ENCODE measurements at regions not wholly inside any gene's neighbourhood (a gene's known extent, or its start where the extent isn't known, plus 50 kb on each side); places are given as distances from the start of the nearest gene placed in this dataset.
"Not testable (repeated sequence)": the region's sequence is repeated elsewhere in the genome, so short reads cannot be mapped to it uniquely, and the experiment has no call there.

- no peak for DNase-seq (ENCODE audit: low spot score)
Measured at GRCh38 chr1:98287626-98288025, 366.8 kb upstream of the DPYD start.

DNA sequence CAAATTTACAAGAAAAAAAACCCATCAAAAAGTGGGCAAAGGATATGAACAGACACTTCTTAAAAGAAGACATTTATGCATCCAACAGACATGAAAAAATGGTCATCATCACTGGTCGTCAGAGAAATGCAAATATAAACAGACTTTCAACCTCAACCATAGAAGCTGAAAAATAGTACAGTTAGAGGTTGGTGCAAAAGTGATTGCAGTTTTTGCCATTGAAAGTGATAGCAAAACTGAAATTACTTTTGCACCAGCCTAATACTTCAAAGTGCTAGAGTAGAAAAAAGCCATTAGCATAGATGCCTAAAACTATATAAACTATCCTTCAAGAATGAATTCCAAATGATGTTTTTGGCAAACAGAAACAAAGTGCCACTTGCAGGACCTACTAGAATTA is 365.8 kb upstream of the DPYD start:
- DNase-seq (ENCODE audit: low spot score), result no peak

- not testable (repeated sequence) for DNase-seq (ENCODE audit: low spot score)
Measured at GRCh38 chr1:98285286-98285685, 364.5 kb upstream of the DPYD start.

GRCh38 chr1:98280049-98280448 is 359.2 kb upstream of the DPYD start:
- no peak for DNase-seq (ENCODE audit: low spot score)

DNA sequence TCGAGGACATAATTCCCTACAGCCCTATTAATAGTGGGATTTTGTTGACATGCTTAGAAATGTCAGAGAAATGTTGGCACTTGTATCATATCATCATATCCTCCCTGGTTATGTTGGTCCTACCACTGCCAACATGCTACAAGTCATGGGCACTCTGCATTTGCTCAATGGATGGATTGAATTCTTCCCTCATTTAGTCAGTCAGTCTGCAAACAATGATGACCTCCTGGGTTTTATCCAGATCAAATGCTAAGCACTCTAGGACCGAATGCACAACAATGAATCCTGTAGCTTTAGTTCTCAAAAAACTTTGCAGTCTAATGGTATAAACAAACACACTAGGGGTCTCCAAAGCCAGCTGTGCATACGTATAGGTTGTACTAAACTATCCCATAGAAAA is 357.2 kb upstream of the DPYD start:
- DNase-seq (ENCODE audit: low spot score), result no peak

DNA sequence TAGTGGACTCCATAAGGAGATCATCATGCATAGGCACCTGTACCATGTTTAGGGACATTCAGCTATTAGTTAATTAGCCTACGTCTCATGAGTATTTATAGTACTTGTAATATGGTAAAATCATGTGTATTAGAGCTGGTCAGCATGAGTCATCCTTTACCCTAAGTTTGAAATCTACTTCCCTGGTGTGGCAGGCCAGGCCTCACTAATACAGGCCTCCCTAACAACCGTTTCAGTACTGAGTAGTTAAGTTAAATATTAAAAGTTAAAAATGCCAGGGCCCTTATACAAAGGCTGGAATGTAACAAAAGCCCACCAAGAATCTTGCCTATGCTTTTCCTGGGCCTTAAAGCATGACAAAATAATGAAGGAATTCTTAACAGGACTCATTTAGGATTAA is 356.3 kb upstream of the DPYD start:
- no peak for DNase-seq (ENCODE audit: low spot score)

- DNase-seq (ENCODE audit: low spot score), result no peak
Measured at GRCh38 chr1:98276514-98276913, 355.7 kb upstream of the DPYD start.

GRCh38 chr1:98268316-98268715 is 347.5 kb upstream of the DPYD start:
- no peak for DNase-seq (ENCODE audit: low spot score)

GRCh38 chr1:98267423-98267822 is 346.6 kb upstream of the DPYD start:
- DNase-seq (ENCODE audit: low spot score), result no peak

- no peak for DNase-seq (ENCODE audit: low spot score)
Measured at GRCh38 chr1:98264727-98265126, 343.9 kb upstream of the DPYD start.

GRCh38 chr1:98260839-98261238 is 340.0 kb upstream of the DPYD start:
- DNase-seq (ENCODE audit: low spot score), result no peak

GRCh38 chr1:98260412-98260811 is 339.6 kb upstream of the DPYD start:
- DNase-seq (ENCODE audit: low spot score), result no peak

DNA sequence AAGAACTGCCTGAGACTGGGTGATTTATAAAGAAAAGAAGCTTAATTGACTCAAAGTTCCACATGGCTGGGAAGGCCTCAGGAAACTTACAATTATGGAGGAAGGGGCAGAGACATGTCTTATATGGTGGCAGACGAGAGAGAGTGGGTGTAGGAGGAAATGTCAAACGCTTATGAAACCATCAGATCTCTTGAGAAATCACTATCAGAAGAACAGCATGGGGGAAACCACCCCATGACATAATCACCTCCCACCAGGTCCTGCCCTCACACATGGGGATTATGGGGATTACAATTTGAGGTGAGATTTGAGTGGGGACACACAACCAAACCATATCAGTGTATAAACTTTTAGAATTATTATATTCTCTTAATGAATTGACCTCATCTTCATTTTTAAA is 335.9 kb upstream of the DPYD start:
- no peak for DNase-seq (ENCODE audit: low spot score)

DNA sequence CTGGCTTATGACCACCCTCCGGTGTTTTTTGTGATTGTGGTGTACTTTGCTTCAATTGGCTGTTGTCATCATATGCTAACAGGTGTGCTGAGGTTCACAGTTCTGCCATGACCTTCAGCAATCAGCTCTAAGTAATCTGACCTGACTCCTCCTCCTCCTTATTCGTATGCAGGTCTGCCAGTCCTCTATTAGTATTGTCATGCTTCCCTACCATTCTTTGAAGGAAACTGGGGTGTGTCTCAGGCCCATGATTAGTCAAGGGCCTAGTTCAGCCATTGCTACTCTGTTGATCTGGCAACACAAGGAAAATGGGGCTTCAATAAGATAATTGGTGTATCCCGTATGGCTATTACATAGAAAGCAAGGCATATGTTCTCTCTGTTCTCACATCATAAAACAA is 332.3 kb upstream of the DPYD start:
- no peak for DNase-seq (ENCODE audit: low spot score)

- no peak for DNase-seq (ENCODE audit: low spot score)
Measured at GRCh38 chr1:98251497-98251896, 330.7 kb upstream of the DPYD start.

DNA sequence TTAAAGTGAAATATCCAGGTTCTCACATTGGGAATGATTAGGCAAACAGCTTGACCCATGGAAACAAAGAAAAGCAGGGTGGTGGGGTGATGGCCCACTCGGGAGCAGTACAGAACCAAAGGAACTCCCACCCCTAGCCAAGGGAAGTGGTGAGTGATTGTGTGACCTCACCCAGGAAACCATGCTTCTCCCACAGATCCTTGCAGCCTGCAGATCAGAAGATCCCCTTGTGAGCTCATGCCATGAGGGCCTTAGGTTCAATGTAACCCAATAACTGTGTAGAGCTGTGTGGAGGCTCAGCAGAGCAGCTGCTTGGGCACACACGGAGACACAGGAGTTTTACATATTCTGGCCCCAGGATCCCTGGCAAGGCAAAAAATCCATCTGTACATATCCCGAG is 311.8 kb upstream of the DPYD start:
- no peak for DNase-seq (ENCODE audit: low spot score)

DNA sequence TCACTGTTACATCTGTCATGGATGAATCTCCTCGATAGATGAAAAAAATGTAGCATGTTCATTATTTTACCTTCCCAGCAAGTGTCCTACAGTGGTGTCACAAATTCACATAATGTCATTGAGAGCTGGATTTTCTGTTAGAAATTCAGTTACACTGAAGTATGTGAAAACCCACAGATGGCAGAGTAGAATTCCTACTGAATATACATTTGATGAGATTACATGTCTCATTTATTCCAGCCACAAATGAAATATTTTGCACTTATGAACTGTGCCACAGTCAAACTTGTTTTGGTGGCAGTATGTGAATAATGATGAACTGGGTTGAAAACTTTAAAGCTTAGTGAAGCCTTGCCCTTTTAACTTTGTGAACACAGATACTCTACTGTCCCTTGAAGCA is 301.9 kb upstream of the DPYD start:
- no peak for DNase-seq (ENCODE audit: low spot score)

- DNase-seq (ENCODE audit: low spot score), result no peak
Measured at GRCh38 chr1:98221923-98222322, 301.1 kb upstream of the DPYD start.

DNA sequence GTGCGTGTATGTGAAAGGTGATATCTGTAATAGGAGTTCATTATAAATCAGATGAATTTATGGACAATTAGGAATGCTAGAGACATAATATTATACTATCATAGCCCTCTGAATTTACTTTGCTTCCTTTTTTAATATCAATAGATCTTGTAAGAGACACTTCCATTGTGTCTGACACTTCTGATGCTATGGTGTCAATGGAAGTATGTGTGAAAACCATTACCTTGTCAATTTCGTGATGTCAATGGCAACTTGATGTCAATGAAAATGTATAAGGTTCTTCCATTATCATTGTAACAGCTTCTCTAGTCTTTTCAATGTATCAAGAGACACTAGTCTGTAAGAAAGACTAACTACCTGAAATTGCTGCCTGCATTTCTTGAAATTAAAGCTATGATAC is 296.8 kb upstream of the DPYD start:
- DNase-seq (ENCODE audit: low spot score), result no peak

GRCh38 chr1:98216304-98216703 is 295.5 kb upstream of the DPYD start:
- DNase-seq (ENCODE audit: low spot score), result no peak

- no peak for DNase-seq (ENCODE audit: low spot score)
Measured at GRCh38 chr1:98211271-98211845, 290.5 kb upstream of the DPYD start.

DNA sequence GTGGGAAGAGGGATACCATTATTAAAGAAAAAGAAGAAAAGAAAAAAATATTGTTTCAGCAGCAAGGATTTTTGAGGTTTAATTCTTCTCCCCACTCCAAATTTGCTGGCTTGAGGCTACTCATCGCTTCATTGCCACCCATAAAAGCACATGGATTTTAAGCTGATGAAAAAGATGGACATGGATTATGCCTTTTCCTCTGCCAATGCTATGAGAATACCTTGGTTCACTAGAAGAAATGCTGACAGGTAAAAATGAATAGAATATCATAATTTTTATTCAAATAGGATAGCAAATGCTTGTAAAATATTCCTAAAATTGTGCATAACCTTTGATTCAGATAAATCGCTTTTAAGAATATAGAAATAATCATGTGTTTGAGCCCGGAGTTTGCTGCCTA is 289.7 kb upstream of the DPYD start:
- no peak for DNase-seq (ENCODE audit: low spot score)

- DNase-seq (ENCODE audit: low spot score), result no peak
Measured at GRCh38 chr1:98210064-98210463, 289.2 kb upstream of the DPYD start.

DNA sequence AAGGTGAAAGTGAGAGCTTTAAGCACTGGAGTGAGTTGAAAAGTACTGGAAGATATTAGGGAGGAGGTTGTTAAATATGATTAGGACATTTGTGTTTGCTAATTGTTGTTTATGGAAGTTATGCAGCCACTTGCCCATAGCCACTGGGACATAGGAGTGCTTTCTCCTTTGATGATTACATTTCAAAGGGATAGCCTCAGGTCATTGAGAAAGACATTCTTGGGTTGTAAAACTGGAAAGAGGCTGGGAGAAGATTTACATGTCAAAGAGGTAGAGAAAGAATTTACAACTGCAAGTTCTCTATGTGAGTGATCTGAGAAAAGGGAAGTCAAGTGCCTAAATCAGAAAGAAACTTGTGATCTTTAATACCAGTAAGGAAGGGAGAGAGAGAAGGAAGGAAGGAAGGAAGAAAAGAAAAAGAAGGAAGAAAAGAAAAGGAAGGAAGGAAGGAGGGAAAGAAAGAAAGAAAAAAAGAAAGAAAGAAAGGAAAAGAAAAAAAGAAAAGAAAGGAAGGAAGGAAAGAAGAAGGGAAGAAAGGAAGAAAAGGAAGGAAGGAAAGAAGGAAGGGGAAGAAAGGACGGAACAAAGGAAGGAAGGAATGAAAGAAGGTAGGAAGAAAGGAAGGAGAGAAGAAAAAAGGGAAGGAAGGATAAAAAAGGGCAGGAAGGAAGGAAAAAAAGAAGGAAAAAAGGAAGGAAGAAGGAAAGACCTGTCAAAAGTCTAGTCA is 284.6 kb upstream of the DPYD start:
- no peak for DNase-seq (ENCODE audit: low spot score)

Measured in cerebellar cortex (tissue), 1 donor.